K562 (cell line): ENCODE measurements at regions not wholly inside any gene's neighbourhood (a gene's known extent, or its start where the extent isn't known, plus 50 kb on each side); places are given as distances from the start of the nearest gene placed in this dataset.

Experiments
- BRCA1 ChIP-seq, 2 experiments: fragments of 450-650 bp in 1 of 2; sonication (generic) in 1 of 2; formaldehyde crosslinking in 1 of 2; IDR thresholded peaks; 2 replicates each; pipeline versions ENCODE4 v1.5.0 to v1.6.1; 2017 to 2020; ENCODE audit warnings: mild to moderate bottlenecking in 1 of 2, missing genetic modification reagents in 1 of 2
- CCAR2 ChIP-seq: fragments of 200-400 bp; formaldehyde crosslinking; IDR thresholded peaks from 2 replicates; pipeline ENCODE4 v1.6.1; 2017; ENCODE audit warnings: mild to moderate bottlenecking, low read depth, low read length
- CHCHD3 ChIP-seq: fragments of 250-450 bp; sonication (Bioruptor Pico); IDR thresholded peaks from 2 replicates; pipeline ENCODE4 v2.1.2; 2022; ENCODE audit warnings: mild to moderate bottlenecking
- E2F5 ChIP-seq: sonication (generic); formaldehyde crosslinking; IDR thresholded peaks from 2 replicates; pipeline ENCODE4 v1.8.0; 2022; ENCODE audit warnings: mild to moderate bottlenecking, missing genetic modification reagents
- EZH2 ChIP-seq: IDR thresholded peaks from 2 replicates; pipeline ENCODE4 v1.6.1; 2012; ENCODE audit warnings: low read depth, mild to moderate bottlenecking, inconsistent platforms, low read length, borderline replicate concordance
- HBP1 ChIP-seq: fragments of 450-650 bp; formaldehyde crosslinking; IDR thresholded peaks from 2 replicates; pipeline ENCODE4 v1.4.0; 2022; ENCODE audit warnings: missing genetic modification characterization
- SMARCA4 ChIP-seq: fragments of 450-650 bp; IDR thresholded peaks from 2 replicates; pipeline ENCODE4 v1.6.1; 2016
- WHSC1 ChIP-seq: IDR thresholded peaks from one replicate; pipeline ENCODE4 v1.6.1; 2012; ENCODE audit warnings: low read length, control low read depth, inconsistent platforms
- ZBTB8A ChIP-seq: fragments of 450-650 bp; IDR thresholded peaks from 2 replicates; pipeline ENCODE4 v1.6.1; 2018; ENCODE audit warnings: mild to moderate bottlenecking, moderate library complexity; ENCODE audit not compliant: partially characterized antibody
- ZFP36 ChIP-seq: fragments of 150-350 bp; IDR thresholded peaks from 2 replicates; pipeline ENCODE4 v1.6.1; 2018; ENCODE audit warnings: low read length, low read depth; ENCODE audit not compliant: partially characterized antibody
- ZNF124 ChIP-seq: sonication (generic); formaldehyde crosslinking; IDR thresholded peaks from 2 replicates; pipeline ENCODE4 v1.8.1; 2022; ENCODE audit warnings: missing genetic modification reagents
- TF ChIP-seq, protein P1 (sequence below), 3 experiments: IDR thresholded peaks in 2 of 3; conservative IDR thresholded peaks in 1 of 3; 2 replicates each; pipeline ENCODE4 v1.5.1; 2011 to 2012; ENCODE audit warnings: low read length in 3 of 3, mild to moderate bottlenecking in 3 of 3, control low read depth in 2 of 3, improper control_type of control experiment in 1 of 3, inconsistent platforms in 1 of 3, low read depth in 1 of 3, mixed read lengths in 1 of 3, moderate library complexity in 1 of 3; ENCODE audit not compliant: insufficient read depth in 2 of 3

GRCh38 chr18:67337696-67338095 is 178.8 kb downstream of the DSEL start:
- TF ChIP-seq ZFP36: no peak
- no peak for TF ChIP-seq WHSC1
- no peak for TF ChIP-seq ZBTB8A
- TF ChIP-seq HBP1: no peak
- TF ChIP-seq ZNF124 (CRISPR knock-in tag): no peak
- TF ChIP-seq, protein P1, sequence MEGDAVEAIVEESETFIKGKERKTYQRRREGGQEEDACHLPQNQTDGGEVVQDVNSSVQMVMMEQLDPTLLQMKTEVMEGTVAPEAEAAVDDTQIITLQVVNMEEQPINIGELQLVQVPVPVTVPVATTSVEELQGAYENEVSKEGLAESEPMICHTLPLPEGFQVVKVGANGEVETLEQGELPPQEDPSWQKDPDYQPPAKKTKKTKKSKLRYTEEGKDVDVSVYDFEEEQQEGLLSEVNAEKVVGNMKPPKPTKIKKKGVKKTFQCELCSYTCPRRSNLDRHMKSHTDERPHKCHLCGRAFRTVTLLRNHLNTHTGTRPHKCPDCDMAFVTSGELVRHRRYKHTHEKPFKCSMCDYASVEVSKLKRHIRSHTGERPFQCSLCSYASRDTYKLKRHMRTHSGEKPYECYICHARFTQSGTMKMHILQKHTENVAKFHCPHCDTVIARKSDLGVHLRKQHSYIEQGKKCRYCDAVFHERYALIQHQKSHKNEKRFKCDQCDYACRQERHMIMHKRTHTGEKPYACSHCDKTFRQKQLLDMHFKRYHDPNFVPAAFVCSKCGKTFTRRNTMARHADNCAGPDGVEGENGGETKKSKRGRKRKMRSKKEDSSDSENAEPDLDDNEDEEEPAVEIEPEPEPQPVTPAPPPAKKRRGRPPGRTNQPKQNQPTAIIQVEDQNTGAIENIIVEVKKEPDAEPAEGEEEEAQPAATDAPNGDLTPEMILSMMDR (IDR thresholded peaks at IDR 0.05 in 2 of 3, conservative IDR thresholded peaks at IDR 0.05 in 1 of 3; ENCODE audit: insufficient read depth in 2 of 3, low read depth in 1 of 3, low read length in 3 of 3): no peak
- no peak for TF ChIP-seq CHCHD3 (CRISPR knock-in tag)
- TF ChIP-seq E2F5 (CRISPR knock-in tag): no peak
- no peak for TF ChIP-seq BRCA1 (IDR thresholded peaks at IDR 0.05)
- no peak for TF ChIP-seq BRCA1 (CRISPR knock-in tag; IDR thresholded peaks at IDR 0.05)
- TF ChIP-seq SMARCA4: no peak
- TF ChIP-seq EZH2: no peak
- TF ChIP-seq CCAR2: no peak
